ENCODE measurements at regions not wholly inside any gene's neighbourhood (a gene's known extent, or its start where the extent isn't known, plus 50 kb on each side); places are given as distances from the start of the nearest gene placed in this dataset.

DNA sequence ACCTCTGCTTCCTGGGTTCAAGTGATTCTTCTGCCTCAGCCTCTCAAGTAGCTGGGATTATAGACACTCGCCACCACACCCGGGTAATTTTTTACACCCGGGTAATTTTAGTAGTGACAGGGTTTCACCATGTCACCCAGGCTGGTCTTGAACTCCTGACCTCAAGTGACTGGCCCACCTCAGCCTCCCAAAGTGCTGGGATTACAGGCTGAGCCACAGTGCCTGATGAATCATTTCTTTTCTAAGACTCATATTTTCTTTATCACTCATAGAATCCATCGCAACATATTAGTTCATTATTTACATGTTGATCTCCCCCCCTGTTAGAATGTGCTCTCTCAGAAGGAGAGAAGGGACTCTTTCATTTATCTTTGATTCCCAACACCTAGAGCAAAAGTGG is 109.5 kb upstream of the PTPRG start:
- TF ChIP-seq, protein P1, sequence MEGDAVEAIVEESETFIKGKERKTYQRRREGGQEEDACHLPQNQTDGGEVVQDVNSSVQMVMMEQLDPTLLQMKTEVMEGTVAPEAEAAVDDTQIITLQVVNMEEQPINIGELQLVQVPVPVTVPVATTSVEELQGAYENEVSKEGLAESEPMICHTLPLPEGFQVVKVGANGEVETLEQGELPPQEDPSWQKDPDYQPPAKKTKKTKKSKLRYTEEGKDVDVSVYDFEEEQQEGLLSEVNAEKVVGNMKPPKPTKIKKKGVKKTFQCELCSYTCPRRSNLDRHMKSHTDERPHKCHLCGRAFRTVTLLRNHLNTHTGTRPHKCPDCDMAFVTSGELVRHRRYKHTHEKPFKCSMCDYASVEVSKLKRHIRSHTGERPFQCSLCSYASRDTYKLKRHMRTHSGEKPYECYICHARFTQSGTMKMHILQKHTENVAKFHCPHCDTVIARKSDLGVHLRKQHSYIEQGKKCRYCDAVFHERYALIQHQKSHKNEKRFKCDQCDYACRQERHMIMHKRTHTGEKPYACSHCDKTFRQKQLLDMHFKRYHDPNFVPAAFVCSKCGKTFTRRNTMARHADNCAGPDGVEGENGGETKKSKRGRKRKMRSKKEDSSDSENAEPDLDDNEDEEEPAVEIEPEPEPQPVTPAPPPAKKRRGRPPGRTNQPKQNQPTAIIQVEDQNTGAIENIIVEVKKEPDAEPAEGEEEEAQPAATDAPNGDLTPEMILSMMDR (IDR thresholded peaks at IDR 0.05; ENCODE audit: control extremely low read depth, extremely low read depth, low read depth, missing control alignments) = no peak
- POLR2A ChIA-PET = no interaction called here
- DNase-seq (ENCODE audit: extremely low spot score) = no peak
- CTCF ChIA-PET = no interaction called here

DNA sequence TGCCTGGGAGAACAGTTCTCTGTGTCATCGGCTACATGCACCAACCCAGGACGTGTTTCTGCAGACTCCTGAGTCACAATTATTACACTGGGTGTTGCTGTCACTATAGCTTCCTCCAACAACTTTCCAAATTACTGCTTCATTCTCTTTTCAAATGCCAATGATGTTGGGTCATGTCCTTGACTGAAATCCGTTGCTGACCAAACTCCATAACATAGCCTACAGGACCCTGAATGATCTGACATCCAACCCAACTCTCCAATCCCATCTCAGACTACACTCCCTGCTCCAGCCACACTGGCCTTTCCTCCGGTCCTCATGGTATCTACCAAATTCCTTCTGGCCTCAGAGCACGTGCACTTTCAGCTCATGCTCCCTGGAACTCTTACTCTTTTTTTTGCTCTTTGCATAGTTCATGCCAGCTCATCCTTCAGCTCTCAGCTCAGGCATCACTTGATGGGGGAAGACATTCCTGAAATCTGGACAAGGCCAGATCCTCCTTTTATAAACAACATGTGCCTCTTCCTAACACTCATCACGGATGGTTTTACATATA is 108.8 kb upstream of the PTPRG start:
- TF ChIP-seq, protein P1 (IDR thresholded peaks at IDR 0.05; ENCODE audit: control extremely low read depth, extremely low read depth, low read depth, missing control alignments) = no peak
- ChIA-PET CTCF (interaction anchor here (1.2 kb wide), 1 partner anchor 13 kb away, joined by 3 read pairs; no protein-coding TSS in a partner anchor), POLR2A (no interaction called here)
- DNase-seq (ENCODE audit: extremely low spot score) = no peak

DNA sequence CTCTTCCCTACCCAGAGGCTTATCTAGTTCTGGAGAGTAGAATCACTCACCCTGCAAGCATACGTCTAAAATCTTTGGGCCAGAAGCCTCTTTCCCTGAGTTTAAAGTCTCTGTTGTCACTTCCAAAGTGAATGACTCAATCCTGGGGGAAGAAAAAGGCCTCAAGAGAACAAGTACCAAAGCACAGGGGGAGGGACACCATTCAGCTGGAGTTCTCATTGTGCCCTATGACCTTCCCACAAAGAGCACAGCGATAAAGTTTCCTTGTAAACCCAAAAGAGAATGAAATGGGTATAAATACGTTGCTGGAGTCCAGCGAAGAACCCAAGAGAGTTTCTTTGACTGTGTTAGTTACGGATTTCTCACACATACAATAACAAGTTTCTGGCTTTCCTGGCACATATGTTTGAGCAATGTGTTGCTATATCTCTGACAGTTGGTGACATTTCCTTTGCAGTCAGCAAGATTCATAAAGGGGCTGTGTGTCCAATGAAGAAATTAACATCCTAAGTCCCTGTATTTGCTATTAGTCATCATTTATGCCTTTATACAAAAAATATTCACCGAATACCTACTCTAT is 107.3 kb upstream of the PTPRG start:
- ChIA-PET POLR2A (no interaction called here), CTCF (no interaction called here)
- DNase-seq (ENCODE audit: extremely low spot score) = no peak
- TF ChIP-seq, protein P1 (IDR thresholded peaks at IDR 0.05; ENCODE audit: control extremely low read depth, extremely low read depth, low read depth, missing control alignments) = no peak

DNA sequence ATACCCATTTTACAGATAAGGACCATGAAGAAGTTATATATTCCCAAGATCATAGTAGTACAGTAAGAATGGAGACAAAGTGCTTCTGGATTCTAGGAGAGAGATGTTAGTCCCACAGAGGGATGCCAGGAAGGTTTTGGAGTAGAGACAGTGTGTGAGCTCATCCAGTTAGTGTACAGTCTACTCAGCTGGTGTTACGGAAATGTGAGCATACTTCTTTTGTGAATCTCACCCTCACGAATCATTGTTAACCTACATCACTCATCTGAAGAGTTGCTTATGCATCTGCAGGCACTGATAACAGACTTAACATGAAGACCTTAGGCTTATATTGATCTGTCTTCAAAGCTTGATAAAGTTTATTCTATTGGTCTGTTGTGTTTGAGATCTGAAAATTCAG is 106.6 kb upstream of the PTPRG start:
- TF ChIP-seq, protein P1 (IDR thresholded peaks at IDR 0.05; ENCODE audit: control extremely low read depth, extremely low read depth, low read depth, missing control alignments) = no peak
- no peak for DNase-seq (ENCODE audit: extremely low spot score)
- ChIA-PET POLR2A (no interaction called here), CTCF (no interaction called here)

DNA sequence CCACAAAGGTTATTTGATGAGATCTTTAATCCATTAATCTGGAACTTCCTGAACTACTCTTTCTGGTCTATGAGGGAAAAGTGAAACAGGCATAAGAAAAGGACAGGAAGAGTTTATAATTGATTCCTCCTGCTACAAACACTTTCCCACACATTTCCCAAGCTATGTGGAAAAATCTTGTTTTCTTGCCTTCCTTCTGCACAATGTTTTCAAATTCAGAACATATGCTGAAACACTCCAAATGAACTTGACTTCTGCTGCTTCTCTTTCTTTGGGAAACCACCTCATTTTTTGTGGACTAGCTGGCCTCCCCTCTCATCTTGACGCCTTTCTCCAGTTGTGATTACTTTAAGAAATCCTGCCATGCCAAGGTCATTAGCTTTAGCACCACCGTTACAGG is 100.7 kb upstream of the PTPRG start:
- CTCF ChIA-PET = interaction anchor here (1.3 kb wide), 1 partner anchor 17 kb away, joined by 4 read pairs; no protein-coding TSS in a partner anchor
- TF ChIP-seq, protein P1 (IDR thresholded peaks at IDR 0.05; ENCODE audit: control extremely low read depth, extremely low read depth, low read depth, missing control alignments) = no peak
- POLR2A ChIA-PET = no interaction called here
- DNase-seq (ENCODE audit: extremely low spot score) = no peak

DNA sequence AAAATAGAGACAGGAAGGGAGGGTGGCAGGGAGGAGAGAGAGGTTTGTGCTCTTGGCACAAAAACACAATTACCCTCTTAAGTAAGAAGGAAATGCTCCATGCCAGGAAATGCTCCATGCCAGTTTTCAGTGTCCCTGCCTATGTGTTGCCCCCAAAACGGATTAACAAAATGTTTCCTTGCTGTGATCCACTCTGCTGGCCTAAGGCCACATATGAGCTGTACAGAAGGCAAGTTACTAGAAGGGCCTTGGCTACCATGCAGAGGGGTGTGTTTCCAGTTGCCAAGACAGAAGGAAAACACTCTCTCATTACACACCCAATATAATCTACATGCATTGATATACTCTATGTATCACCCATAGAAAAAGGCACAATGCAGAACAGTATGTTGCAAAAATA is 98.2 kb upstream of the PTPRG start:
- ChIA-PET CTCF (no interaction called here), POLR2A (no interaction called here)
- DNase-seq (ENCODE audit: extremely low spot score) = no peak
- TF ChIP-seq, protein P1 (IDR thresholded peaks at IDR 0.05; ENCODE audit: control extremely low read depth, extremely low read depth, low read depth, missing control alignments) = no peak
